SKM-1 (cell line): ENCODE measurements at regions not wholly inside any gene's neighbourhood (a gene's known extent, or its start where the extent isn't known, plus 50 kb on each side); places are given as distances from the start of the nearest gene placed in this dataset.
"Not testable (repeated sequence)": the region's sequence is repeated elsewhere in the genome, so short reads cannot be mapped to it uniquely, and the experiment has no call there.

Experiments
- DNase-seq: peaks from one replicate; lab custom pipeline; 2025; ENCODE audit not compliant: unreplicated experiment; lab: John Stamatoyannopoulos, UW

DNA sequence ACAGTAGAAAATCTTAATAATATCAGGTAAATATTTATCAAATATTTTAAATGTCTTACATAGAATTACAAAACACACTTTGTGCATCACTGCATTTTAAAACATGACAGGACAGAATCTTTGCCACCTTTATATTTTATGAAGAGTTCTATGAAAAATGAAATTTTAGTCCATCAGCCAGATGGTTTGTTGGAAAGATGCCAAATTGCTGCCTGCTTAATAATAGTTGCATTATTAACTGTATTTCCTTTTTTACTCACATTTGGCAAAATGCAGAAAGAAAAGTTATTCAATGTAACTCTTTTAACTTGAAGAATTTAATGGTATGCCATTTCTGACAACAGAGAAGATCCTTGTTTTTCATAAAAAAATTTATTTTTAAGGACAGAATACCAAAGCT is 1271.6 kb downstream of the NSUN3 start:
- DNase-seq: no peak

GRCh38 chr3:95335517-95335916 is 1272.7 kb downstream of the NSUN3 start:
- no peak for DNase-seq

DNA sequence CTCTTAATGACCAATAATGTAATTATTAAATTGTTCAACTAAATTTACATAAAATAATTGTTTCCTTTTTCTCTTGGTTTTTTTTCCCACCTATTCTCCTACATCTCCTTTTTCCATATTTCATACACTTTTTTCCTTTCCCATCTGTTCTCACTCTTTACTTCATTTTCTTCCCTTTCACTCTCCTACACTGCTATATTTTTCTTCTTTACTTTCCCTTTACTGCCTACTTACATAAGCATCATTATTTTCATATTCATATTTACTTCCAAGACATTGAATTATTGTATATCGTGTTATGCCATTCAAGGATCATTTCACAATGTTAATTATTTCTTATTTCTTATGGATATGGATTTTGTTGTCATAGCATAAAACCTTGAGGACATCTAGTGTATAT is 1275.6 kb downstream of the NSUN3 start:
- DNase-seq: no peak

GRCh38 chr3:95341314-95341713 is 1278.5 kb downstream of the NSUN3 start:
- no peak for DNase-seq

GRCh38 chr3:95343228-95343627 is 1280.4 kb downstream of the NSUN3 start:
- DNase-seq: no peak

GRCh38 chr3:95343767-95344166 is 1280.9 kb downstream of the NSUN3 start:
- no peak for DNase-seq

DNA sequence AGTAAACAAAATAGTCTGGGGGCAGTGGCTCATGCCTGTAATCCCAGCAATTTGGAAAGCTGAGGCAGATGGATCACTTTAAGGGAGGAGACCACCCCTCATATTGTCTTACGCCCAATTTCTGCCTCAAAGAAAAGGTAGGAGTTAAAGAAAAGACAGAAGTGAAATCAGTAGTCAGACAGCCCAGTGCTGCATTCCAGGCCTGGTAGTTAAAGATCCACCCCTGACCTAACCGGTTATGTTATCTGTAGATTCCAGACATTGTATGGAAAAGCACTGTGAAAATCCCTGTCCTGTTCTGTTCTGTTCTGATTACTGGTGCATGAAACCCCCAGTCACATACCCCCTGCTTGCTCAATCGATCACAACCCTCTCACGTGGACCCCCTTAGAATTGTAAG is 1285.1 kb downstream of the NSUN3 start:
- DNase-seq: not testable (repeated sequence)

GRCh38 chr3:95348879-95349278 is 1286.0 kb downstream of the NSUN3 start:
- no peak for DNase-seq

- DNase-seq: no peak
These were observed 1287.2 kb downstream of the NSUN3 start for GRCh38 chr3:95350049-95350448.

DNA sequence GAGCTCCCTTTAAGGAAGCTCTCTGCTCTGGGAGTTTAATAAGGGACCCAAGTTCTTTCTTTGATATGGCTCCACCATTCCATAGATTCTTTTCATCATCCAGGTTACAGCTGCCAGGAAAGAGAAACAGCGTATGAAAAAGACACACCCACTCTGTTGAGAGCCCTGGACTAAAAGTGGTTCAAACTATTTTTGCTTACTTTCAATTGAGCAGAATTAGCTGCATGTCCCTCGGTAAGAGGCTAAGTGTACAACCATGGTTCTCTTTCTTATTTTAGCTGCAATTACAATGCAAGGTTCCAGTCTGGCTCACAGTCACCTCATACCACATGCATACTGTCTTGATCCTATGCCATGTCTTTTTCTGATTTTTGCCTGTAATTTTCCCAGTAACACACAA is 1288.3 kb downstream of the NSUN3 start:
- no peak for DNase-seq

DNA sequence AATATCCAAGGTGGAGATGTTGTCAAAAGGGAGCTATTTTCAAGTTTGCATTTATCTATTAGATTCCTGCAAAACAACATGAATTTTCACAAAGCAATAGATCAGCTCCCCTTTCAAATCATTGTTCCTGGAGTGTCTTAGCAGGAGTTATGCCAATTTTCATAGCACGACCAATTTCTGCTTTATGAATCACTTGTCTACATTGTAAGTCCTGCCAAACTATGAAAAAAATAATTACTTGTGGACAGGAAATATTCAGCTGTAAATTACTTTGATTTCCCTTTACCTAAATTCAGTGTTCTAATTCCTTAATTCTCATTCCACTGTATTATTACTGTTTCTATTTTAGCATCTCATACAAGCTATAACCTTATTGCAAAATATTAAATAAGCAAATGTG is 1289.6 kb downstream of the NSUN3 start:
- DNase-seq: no peak

DNA sequence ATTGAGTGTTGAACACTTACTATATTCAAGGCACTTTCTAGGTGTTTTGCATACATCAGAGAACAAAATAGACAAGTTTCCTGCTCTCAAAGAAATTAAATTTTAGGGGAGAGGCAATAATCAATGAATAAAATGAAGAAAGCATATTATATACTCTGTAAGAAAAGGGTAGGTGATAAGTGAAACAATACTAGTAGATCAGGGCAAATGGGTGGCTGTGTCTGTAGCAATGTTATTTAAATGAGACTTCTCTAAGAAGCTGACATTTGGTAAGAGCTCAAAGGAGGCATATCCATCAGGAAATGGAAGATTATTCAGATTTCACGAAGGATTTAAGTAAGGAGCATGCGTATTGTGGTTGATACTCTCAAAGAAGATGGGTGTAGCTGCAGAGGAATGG is 1291.6 kb downstream of the NSUN3 start:
- no peak for DNase-seq

DNA sequence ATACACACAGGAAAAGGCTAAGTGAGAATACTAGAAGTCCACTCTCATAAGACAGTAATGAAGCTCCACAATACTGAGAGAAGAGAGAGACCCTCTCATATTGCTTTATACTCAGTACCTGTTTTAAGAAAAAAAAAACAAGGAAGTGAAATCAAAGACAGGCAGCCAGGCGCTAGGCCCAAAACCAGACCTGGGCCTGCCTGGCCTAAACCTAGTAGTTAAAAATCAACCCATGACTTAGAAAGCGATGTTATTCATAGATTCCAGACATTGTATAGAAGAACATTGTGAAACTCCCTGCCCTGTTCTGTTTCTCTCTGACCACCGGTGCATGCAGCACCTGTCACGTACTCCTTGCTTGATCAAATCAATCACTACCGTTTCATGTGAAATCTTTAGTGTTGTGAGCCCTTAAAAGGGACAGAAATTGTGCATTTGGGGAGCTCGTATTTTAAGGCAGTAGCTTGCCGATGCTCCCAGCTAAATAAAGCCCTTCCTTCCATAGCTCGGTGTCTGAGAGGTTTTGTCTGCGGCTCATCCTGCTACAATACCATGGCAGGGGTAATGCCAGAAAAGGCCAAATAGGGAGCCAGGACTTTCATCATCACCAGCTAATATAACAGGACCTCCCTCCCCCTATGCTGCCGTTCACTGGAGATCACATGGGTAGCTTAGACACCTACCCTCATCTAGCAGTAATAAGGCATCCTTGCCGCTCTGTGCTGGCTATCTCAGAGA is 1294.1 kb downstream of the NSUN3 start:
- no peak for DNase-seq

DNA sequence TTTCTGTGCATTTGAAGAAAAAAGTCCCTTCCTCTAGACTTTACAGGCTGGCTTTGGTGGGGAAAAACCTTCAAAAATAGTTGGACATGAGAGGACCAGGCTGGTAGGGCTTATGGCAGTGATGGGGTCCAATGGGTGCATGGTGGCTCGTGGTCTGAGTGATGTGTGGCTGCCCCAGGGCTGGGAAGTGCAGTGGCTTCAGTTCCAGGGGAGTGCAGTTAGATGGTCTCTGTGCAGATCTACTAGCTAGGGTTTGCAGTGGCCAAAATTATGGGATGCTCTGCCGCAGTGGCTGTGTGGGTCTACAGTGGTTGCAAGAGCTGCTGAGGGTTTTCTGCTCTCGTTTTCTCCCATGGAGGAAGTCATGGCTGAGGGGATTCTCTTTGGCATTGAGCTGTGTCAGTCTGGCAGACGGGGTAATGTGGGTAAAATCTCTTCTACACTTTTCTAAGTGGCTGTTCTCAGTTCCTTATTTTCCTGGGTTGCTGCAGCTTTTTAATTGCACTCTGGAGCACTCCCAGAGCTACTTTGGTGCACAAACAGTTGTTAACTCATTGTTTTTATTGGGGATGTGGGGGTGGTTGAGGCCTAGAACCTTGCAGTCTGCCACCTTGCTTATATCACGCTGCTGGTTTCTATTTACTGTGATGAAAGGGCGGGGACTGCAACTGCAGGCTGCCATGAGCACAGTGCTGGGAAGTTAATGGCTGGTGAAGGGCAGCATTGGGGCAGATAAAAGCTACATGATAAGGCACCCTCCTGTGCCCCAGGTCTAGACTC is 1324.6 kb downstream of the NSUN3 start:
- no peak for DNase-seq

- no peak for DNase-seq
These were observed 1327.0 kb downstream of the NSUN3 start for GRCh38 chr3:95389725-95390313.

DNA sequence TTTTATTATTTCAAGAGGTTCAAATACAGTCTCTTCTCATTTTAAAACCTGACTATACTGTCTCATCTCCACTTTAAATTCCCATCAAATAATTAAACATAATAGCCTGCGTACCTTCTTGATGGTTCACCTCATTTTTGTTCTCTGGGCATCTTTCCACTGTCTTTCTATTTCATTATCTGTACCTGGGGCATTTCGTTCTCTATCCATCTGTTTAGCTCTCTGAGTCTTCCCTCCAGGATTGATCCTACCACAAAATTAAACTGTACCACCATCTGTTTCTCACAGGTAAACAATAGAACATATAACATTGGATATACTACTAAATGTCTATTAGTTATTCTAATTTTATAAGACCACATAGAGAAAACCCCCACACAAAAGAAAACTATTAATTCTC is 1331.4 kb downstream of the NSUN3 start:
- DNase-seq: no peak

- DNase-seq: no peak
These were observed 1336.7 kb downstream of the NSUN3 start for GRCh38 chr3:95399585-95399984.

DNA sequence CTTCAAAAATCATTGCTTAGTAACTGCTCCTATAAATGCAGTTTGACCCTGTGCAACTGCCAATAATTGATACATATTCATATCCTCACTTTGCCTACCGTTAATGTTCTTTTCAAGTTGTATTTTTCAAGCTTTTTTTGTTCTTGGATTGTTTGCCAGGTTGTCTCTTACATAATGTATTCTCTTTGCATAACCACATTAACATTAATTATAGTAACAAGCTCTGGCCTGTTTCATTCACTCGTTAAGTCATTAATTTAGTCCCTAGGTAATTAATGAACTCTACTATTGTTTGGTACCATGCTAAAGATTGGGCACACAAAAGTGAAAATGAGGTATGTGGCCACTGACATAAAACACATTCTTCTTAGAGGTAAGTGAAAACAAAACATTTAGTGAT is 1338.8 kb downstream of the NSUN3 start:
- DNase-seq: no peak

DNA sequence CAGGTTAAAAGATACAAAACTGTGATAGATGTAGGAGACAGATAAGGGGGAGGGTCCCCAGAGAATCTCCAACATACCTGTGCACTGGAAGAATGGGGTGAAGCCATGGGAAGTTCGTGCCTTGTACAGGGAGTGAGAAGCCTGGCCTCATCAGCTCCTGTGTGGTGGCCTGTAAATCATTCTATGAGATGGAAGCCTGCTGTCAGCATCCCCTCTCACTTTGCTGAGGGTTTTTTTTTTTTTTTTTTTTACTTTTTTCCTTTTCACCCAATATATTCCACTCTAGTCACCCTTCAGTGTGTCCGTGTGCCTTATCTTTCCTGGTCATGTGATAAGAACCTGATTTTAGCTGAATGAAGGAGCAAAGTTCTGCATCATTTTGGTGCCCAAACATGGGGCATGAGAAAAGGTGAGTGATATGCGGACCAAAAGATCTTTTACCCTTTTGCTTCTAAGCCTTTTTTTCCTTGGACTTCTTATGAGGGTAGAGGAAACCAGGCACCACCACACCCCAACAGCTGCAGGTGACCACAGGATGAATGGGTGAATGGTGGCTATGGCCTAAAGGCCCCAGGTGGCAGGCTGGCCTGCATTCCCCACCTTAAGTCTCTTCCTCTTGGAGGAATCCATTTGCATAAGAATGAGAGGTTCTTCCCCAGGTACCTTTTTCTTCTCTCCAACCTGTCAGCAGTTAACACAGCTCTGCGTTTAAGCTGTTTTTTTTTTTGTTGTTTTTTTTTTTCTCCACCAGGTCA is 1345.0 kb downstream of the NSUN3 start:
- no peak for DNase-seq

GRCh38 chr3:95408464-95408862 is 1345.6 kb downstream of the NSUN3 start:
- DNase-seq: no peak

DNA sequence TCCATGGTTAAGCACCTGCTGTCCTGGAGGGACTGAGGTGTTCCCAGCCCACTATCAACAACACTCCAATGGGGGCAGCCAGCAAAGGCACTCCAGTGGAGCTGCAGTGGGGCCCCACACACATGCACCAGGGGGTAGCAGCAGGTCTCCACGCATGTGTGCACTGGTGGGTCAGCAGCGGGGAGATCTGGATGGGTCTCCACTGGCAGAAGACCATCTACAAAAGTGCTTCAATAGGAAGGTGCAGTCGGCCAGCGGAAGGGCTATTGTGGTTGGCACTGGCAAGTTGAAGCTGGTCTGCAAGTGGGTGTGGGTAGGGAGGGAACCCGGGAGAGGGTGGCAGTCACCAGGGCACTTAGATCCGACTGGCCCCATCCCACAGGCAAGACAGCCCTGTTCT is 1355.4 kb downstream of the NSUN3 start:
- DNase-seq: no peak

GRCh38 chr3:95424279-95424678 is 1361.4 kb downstream of the NSUN3 start:
- DNase-seq: no peak
